ENCODE measurements at regions not wholly inside any gene's neighbourhood (a gene's known extent, or its start where the extent isn't known, plus 50 kb on each side); places are given as distances from the start of the nearest gene placed in this dataset.

DNA sequence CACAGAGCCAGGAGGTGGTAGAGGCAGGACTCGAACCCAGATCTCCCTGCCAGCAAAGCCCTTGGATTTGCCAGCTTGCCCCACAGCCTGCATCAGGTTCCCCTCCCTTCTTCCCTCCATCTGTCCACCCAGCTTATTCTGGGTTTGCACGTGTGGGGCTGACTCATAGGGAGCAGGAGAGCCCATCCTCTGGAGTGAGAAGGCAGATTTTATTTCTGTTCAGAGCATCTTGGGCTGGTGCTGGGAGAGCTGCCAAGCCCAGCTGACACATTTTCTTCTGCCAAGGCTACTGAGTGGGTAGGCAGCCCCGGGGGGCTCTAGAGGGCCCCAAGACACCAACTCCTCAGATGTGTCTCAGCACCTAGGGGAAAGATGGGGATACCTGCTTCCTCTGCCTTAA, 106.3 kb upstream of the CRHR1 start:
- no peak for TF ChIP-seq POLR2A (IDR thresholded peaks at IDR 0.05)
- TF ChIP-seq CTCF (IDR thresholded peaks at IDR 0.05 in 8 of 11, conservative IDR thresholded peaks at IDR 0.05 in 3 of 11), result no peak
- TF ChIP-seq POLR2AphosphoS5 (IDR thresholded peaks at IDR 0.05), result no peak
